ACC112 (cell line): ENCODE measurements at regions not wholly inside any gene's neighbourhood (a gene's known extent, or its start where the extent isn't known, plus 50 kb on each side); places are given as distances from the start of the nearest gene placed in this dataset.

ENCODE experiments used
- H2AFZ ChIP-seq: fragments of 200-600 bp; sonication (generic); one replicate; pipeline ENCODE4 v1.6.0; 2017; ENCODE audit warnings: antibody characterized with exemption, low read length; ENCODE audit not compliant: unreplicated experiment
- H3K27ac ChIP-seq: fragments of 200-600 bp; sonication (generic); 2 replicates; pipeline ENCODE4 v1.5.1; 2014; ENCODE audit warnings: low read depth, mild to moderate bottlenecking, antibody characterized with exemption, low read length, moderate library complexity
- H3K27me3 ChIP-seq: fragments of 200-600 bp; sonication (generic); 2 replicates; pipeline ENCODE4 v1.6.1; 2014; ENCODE audit warnings: mild to moderate bottlenecking, antibody characterized with exemption, low read length, moderate library complexity, mixed read lengths; ENCODE audit not compliant: insufficient read depth
- H3K36me3 ChIP-seq: fragments of 200-600 bp; sonication (generic); 2 replicates; pipeline ENCODE4 v1.6.1; 2016; ENCODE audit warnings: mild to moderate bottlenecking, antibody characterized with exemption, low read length, moderate library complexity, mixed read lengths; ENCODE audit not compliant: insufficient read depth
- H3K4me1 ChIP-seq: fragments of 200-600 bp; sonication (generic); one replicate; pipeline ENCODE4 v1.6.1; 2016; ENCODE audit warnings: low read length, mixed read lengths; ENCODE audit not compliant: insufficient read depth, unreplicated experiment, control insufficient read depth
- H3K4me3 ChIP-seq: fragments of 200-600 bp; sonication (generic); 2 replicates; pipeline ENCODE4 v1.5.1; 2014; ENCODE audit warnings: mild to moderate bottlenecking, low read depth, low read length
- H3K79me2 ChIP-seq: fragments of 200-600 bp; sonication (generic); one replicate; pipeline ENCODE4 v1.6.0; 2016; ENCODE audit warnings: low read length; ENCODE audit not compliant: control insufficient read depth, unreplicated experiment, insufficient read depth

DNA sequence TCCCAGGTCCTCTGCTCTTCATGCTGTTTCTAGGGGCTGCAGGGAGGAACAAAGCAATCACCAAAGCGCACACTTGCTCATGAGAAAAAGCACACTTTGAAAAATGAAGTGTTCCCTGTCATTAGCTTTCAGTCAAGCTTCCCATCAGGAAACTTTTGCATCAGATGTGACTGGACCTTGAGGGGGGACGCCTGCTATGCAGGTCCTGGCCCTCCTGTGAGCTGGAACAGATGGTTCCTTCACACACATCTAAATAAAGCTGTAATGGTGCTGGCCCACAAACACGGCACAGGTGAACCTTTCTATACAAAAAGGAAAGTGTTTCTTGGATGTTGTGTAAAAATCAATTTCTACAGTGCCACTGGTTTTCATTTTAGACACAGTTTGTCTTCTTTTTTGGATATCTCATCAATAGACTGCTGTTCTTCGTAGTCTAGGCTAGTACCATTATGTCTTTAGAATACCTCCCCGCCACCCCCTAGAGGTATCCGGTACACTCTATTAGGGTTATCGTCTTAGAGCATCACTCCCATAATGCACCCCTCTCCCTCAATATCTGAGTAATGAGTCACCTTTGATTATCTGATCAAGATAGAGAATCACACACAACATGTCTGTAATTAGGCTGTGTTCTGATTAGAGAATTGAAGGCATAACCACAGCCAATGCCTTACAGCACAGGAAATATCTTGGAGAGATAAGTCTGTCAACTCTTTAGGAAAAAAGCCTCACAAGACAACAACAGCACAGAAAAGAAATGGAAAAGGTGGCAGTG is 266.3 kb downstream of the TLR4 start:
- Histone ChIP-seq H3K79me2 (no peaks in the 10 kb centered on the region), H3K4me1 (no peaks in the 10 kb centered on the region), H3K27me3 (no peaks in the 10 kb centered on the region), H3K27ac (no peak overlapping the region), H3K4me3 (no peak overlapping the region), H2AFZ (no peak overlapping the region), H3K36me3 (no peaks in the 10 kb centered on the region)

DNA sequence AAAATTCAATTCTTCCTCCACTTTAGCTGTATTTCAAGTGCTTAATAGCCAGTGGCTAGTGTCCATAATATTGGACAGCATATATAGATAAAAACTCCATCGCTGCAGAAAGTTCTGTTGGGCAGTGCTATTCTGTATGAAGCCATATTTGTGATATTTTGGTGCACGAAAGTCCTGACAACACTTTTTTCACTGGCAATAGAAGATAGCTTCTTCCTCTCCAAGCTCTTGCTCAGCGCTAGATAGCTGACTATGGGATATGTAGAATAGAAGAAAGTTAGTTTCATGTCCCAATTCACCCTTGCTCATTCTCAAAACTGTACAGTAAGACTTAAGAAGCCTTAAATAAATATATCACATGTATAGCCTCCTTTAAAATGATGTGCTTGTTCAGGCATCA is 269.9 kb downstream of the TLR4 start:
- Histone ChIP-seq H3K4me3 (no peak overlapping the region), H3K4me1 (no peaks in the 10 kb centered on the region), H2AFZ (no peak overlapping the region), H3K79me2 (no peaks in the 10 kb centered on the region), H3K27ac (no peak overlapping the region), H3K36me3 (no peaks in the 10 kb centered on the region), H3K27me3 (no peaks in the 10 kb centered on the region)

DNA sequence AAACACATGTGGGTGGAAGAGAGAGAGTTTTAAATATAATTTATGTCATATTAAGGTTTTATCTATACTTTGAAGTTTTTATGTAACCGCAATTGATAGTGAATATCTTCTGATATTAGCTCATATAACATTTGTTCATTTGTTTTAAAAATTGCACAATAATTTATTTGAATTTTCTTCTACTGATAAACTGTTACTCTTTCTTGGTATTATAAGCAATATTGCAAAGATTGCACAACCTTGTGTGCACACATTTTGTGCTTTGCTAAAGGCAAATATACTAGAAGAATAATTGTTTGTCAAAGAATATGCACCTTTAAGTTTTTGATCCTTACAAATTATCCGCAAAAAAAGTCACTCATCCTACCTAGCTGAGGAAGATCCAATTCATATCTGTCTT is 275.7 kb downstream of the TLR4 start:
- Histone ChIP-seq H3K4me1 (no peaks in the 10 kb centered on the region), H3K79me2 (no peaks in the 10 kb centered on the region), H3K4me3 (no peak overlapping the region), H3K27me3 (no peaks in the 10 kb centered on the region; the same call in 1 of the 2 replicates), H2AFZ (no peak overlapping the region), H3K27ac (no peak overlapping the region), H3K36me3 (no peaks in the 10 kb centered on the region)

DNA sequence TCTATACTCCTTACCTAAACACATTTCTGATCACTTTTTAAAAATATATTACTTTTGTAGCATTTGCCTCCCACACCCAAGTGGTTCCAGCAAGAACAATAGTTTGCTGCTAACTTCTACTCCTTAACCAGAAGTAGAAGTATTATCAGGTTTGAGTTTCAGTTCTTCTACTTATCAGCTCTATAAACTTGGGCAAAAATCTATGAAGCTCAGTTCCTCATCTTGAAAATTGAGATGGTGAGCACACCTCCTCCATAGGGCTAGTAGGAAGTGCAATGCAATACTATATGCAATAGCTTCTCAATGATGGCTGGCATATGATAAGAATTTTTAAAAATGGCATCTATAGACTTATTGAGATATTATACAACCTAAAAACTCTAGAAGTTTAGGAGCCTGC is 283.7 kb downstream of the TLR4 start:
- H3K4me1 ChIP-seq: no peaks in the 10 kb centered on the region
- H3K27ac ChIP-seq: no peak overlapping the region
- H3K4me3 ChIP-seq: no peak overlapping the region
- H3K27me3 ChIP-seq: no peaks in the 10 kb centered on the region; the same call in 1 of the 2 replicates
- H3K79me2 ChIP-seq: no peaks in the 10 kb centered on the region
- H2AFZ ChIP-seq: no peak overlapping the region
- H3K36me3 ChIP-seq: no peaks in the 10 kb centered on the region

DNA sequence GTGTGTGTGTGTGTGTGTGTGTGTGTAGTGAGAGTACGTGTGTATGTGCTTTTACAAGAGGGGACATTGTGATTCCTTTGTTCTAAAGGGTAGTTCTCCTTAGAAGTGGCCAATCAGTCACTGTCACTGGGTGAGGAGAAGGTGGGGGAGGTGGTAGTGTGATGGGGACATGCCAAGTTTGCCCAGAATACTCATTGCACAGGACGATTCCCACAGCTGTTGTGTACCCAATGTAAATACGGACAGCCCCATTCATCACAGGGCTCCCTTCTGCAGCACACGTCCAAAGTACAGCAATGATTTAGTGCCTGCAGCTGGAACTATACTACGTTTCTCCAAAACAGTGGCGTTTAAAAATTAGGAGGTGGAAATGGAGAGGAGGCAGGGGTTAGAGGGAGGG is 287.8 kb downstream of the TLR4 start:
- Histone ChIP-seq H2AFZ (no peak overlapping the region), H3K27ac (no peak overlapping the region), H3K36me3 (no peaks in the 10 kb centered on the region), H3K4me1 (no peaks in the 10 kb centered on the region), H3K27me3 (no peaks in the 10 kb centered on the region; the same call in 1 of the 2 replicates), H3K79me2 (no peaks in the 10 kb centered on the region), H3K4me3 (no peak overlapping the region)

DNA sequence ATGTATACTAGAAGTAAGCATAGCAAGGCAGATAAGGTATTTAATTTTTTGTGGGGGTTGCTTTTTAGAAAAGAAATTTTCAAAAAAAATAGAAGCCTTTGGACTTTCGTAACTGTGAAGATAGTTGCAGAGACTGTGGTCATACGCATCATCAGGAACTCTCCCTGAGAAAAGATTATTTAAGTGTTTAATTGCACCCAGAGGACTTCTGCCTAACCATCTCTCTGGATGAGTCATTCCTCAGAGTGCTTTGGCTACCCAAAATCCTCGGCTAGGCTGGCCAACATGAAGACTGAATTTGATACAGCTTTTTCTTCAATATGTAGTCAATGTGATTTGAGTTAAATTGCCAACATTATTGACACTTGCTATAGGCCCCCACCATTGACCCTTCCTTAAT is 296.4 kb downstream of the TLR4 start:
- no peaks in the 10 kb centered on the region for H3K36me3 ChIP-seq
- no peaks in the 10 kb centered on the region for H3K4me1 ChIP-seq
- H2AFZ ChIP-seq: no peak overlapping the region
- H3K79me2 ChIP-seq: no peaks in the 10 kb centered on the region
- H3K27me3 ChIP-seq: no peaks in the 10 kb centered on the region
- H3K27ac ChIP-seq: no peak overlapping the region
- H3K4me3 ChIP-seq: no peak overlapping the region

DNA sequence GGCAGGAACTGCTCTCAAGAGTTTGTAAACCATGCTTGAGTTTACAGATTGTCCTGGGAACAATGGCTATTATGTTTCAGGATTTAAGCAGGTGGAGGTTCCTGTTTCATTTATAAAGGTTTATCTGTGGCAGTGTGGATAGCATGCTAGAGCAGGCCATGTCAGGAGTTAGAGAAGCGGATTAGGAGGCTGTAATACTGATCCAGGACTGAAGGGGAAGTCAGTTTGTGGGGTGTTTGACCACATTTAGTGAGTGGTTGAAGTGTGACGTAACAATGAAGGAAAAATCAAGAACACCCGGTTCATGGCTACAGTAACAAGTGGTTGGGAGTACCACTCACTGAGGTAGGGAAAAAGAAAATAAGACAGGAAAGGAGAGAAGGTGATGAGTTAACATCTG is 299.0 kb downstream of the TLR4 start:
- H3K79me2 ChIP-seq: no peaks in the 10 kb centered on the region
- H3K4me3 ChIP-seq: no peak overlapping the region
- H2AFZ ChIP-seq: no peak overlapping the region
- H3K27me3 ChIP-seq: no peaks in the 10 kb centered on the region
- H3K36me3 ChIP-seq: no peaks in the 10 kb centered on the region
- no peaks in the 10 kb centered on the region for H3K4me1 ChIP-seq
- H3K27ac ChIP-seq: no peak overlapping the region

DNA sequence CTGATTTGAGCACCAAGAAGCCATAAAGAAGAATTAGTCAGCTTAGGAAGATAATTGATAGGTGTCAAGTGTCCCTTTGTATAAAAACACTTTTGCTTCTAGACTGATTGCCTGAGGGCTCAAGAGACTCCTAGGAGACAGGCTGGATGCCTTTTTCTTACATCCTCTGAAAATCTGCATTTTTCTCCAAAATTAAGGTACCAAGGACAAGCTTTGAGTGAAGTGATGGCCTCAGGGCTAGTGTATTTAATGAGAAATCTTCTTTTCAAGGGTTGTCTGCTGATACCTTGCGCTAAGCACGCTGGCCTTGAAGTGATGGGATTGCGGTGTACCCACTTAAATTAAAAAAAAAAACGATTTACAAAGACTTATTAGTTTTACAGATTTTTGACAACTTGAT is 304.0 kb downstream of the TLR4 start:
- H2AFZ ChIP-seq: no peak overlapping the region
- H3K79me2 ChIP-seq: no peaks in the 10 kb centered on the region
- H3K36me3 ChIP-seq: no peaks in the 10 kb centered on the region
- H3K27me3 ChIP-seq: no peaks in the 10 kb centered on the region
- H3K27ac ChIP-seq: no peak overlapping the region
- H3K4me3 ChIP-seq: no peak overlapping the region
- H3K4me1 ChIP-seq: no peaks in the 10 kb centered on the region

DNA sequence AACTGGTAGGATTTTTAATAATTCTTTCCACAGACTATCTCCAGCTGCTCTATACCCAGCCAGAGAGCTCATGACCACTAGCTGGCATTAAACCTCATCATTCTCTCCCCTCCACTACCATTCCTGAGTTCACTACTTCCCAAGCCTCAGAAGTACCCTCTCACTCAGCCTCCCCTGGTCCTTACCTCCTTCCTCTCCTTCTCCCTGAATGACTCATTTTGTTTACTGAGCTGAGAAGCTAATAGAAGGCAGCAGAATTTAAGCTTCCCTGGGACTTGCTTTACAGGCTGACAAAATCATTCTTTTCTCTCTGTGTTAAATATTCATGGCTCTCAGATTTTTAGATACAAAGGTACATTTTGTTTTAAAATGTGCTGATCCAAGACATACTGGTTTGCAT is 305.4 kb downstream of the TLR4 start:
- Histone ChIP-seq H2AFZ (no peak overlapping the region), H3K4me1 (no peaks in the 10 kb centered on the region), H3K4me3 (no peak overlapping the region)

DNA sequence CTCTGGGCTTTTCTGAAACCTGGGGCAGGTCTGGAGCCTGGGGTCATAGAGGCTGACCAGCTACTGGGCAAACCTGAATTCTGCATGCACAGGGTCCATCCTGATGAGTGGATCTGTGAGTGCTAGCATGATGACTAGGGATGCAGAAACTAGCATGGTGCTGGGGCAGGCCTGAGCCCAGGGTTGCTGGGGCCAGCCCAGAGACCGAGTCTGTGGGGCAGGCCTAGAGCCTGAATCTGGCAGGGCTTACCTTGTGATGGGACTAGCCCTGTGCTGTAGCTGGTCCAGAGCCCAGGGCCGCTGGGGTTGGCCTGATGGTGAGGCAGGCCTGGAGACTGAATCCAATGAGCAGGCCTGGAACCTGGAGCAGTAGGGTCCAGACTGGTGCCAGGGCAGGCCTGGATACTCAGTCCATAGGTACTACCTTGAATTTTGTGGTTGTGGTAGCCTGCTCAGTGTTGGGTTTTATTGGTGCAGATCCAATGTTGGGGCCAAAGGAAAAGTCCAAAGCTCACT is 313.5 kb downstream of the TLR4 start:
- Histone ChIP-seq H3K79me2 (no peaks in the 10 kb centered on the region), H3K4me3 (no peak overlapping the region), H3K36me3 (no peaks in the 10 kb centered on the region), H3K27ac (no peak overlapping the region), H2AFZ (no peak overlapping the region), H3K4me1 (no peaks in the 10 kb centered on the region), H3K27me3 (no peaks in the 10 kb centered on the region)

More for the DNA sequence above, 305.4 kb downstream of the TLR4 start:
- Histone ChIP-seq H3K27ac (no peak overlapping the region), H3K36me3 (no peaks in the 10 kb centered on the region), H3K79me2 (no peaks in the 10 kb centered on the region), H3K27me3 (no peaks in the 10 kb centered on the region)

DNA sequence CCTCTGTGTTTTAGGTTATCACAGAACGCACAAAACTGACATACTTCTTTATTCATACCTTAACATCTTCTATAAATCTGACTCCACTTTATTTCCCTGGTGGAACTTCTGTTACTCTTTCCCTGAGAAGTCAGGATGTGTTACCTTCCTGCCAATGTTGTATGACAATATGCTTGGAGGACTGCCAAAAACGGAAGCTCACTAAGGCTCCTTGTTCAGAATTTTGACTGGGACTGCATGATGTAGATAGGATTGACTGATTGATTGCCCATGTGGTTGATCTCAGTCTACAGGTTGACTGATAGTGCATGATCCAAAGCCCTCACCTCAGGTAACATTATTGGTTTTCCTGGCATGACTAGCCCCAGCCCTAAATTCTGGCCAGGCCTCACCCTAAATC is 319.4 kb downstream of the TLR4 start:
- Histone ChIP-seq H3K4me1 (no peaks in the 10 kb centered on the region), H3K4me3 (no peak overlapping the region), H3K27me3 (no peaks in the 10 kb centered on the region), H3K79me2 (no peaks in the 10 kb centered on the region), H2AFZ (no peak overlapping the region), H3K36me3 (no peaks in the 10 kb centered on the region), H3K27ac (no peak overlapping the region)
